Right ventricle myocardium inferior (tissue), 1 donor: ENCODE measurements at regions not wholly inside any gene's neighbourhood (a gene's known extent, or its start where the extent isn't known, plus 50 kb on each side); places are given as distances from the start of the nearest gene placed in this dataset.
"Not testable (repeated sequence)": the region's sequence is repeated elsewhere in the genome, so short reads cannot be mapped to it uniquely, and the experiment has no call there.

Experiments
- ATAC-seq: fragments of 200-7000 bp; cut with Tn5 transposase; one replicate; pipeline ENCODE4 v1.9.1; 2020; ENCODE audit warnings: mild to moderate bottlenecking, moderate library complexity
- DNase-seq: peaks from one replicate; pipeline ENCODE4 v3.0.0; 2021; ENCODE audit errors: missing footprints
- intact Hi-C: fragments of 100-400 bp; cut with DNase I; formaldehyde crosslinking; loops from one replicate; pipeline ENCODE4 v1.11.0; 2022
- donor health status: DM: no; HTN: yes; CAD: no; lungs with severe emphysema.

- ATAC-seq = no peak
- intact Hi-C loops = no loop called here
Measured at GRCh38 chr2:144914113-144914512, 394.2 kb upstream of the ZEB2 start.

GRCh38 chr2:144912206-144912605, 392.3 kb upstream of the ZEB2 start:
- DNase-seq (no peak), ATAC-seq (no peak)
- intact Hi-C loops = no loop called here

More at GRCh38 chr2:144914113-144914512, 394.2 kb upstream of the ZEB2 start:
- DNase-seq = no peak

- no peak for DNase-seq
- intact Hi-C loops = no loop called here
- ATAC-seq = no peak
Measured at GRCh38 chr2:144905956-144906355, 386.0 kb upstream of the ZEB2 start.

- no peak for ATAC-seq
- intact Hi-C loops = no loop called here
- no peak for DNase-seq
Measured at GRCh38 chr2:144904612-144905011, 384.7 kb upstream of the ZEB2 start.

- intact Hi-C loops, DNase-seq, ATAC-seq: not testable (repeated sequence)
Measured at GRCh38 chr2:144903045-144903444, 383.1 kb upstream of the ZEB2 start.

- intact Hi-C loops, ATAC-seq, DNase-seq: not testable (repeated sequence)
Measured at GRCh38 chr2:144901386-144901785, 381.5 kb upstream of the ZEB2 start.

GRCh38 chr2:144896341-144896740, 376.4 kb upstream of the ZEB2 start:
- intact Hi-C loops = no loop called here
- no peak for DNase-seq
- no peak for ATAC-seq

- ATAC-seq (no peak), DNase-seq (no peak)
- intact Hi-C loops = loop anchor here (5.0 kb wide), 1 partner anchor 563 kb away; a partner anchor contains a TSS
Measured at GRCh38 chr2:144894612-144895599, 375.0 kb upstream of the ZEB2 start.

GRCh38 chr2:144893464-144893863, 373.5 kb upstream of the ZEB2 start:
- ATAC-seq (no peak), DNase-seq (no peak)
- intact Hi-C loops = loop anchor here (5.0 kb wide), 1 partner anchor 561 kb away; a partner anchor contains a TSS

- intact Hi-C loops = loop anchor here (5.0 kb wide), 1 partner anchor 559 kb away; a partner anchor contains a TSS
- DNase-seq (no peak), ATAC-seq (peak; percentile 33)
Measured at GRCh38 chr2:144890828-144891227, 370.9 kb upstream of the ZEB2 start.

GRCh38 chr2:144889348-144889747, 369.4 kb upstream of the ZEB2 start:
- ATAC-seq (no peak), DNase-seq (no peak)
- intact Hi-C loops = loop anchor here (5.0 kb wide), 1 partner anchor 367 kb away; the partner anchor contains the start of gene ZEB2

GRCh38 chr2:144886862-144887261, 366.9 kb upstream of the ZEB2 start:
- ATAC-seq = peak; percentile 98
- intact Hi-C loops = loop anchor here (5.0 kb wide), 1 partner anchor 365 kb away; the partner anchor contains the start of gene ZEB2

GRCh38 chr2:144877893-144878292, 358.0 kb upstream of the ZEB2 start:
- ATAC-seq = no peak
- intact Hi-C loops = loop anchor here (10.0 kb wide), 1 partner anchor 127 kb away; no protein-coding TSS in a partner anchor
- no peak for DNase-seq

More at GRCh38 chr2:144886862-144887261, 366.9 kb upstream of the ZEB2 start:
- peak; percentile 73 for DNase-seq

- DNase-seq (no peak), ATAC-seq (no peak)
- intact Hi-C loops = loop anchor here (10.0 kb wide), 1 partner anchor 129 kb away; no protein-coding TSS in a partner anchor
Measured at GRCh38 chr2:144876013-144876412, 356.1 kb upstream of the ZEB2 start.

GRCh38 chr2:144875290-144875969, 355.5 kb upstream of the ZEB2 start:
- no peak for ATAC-seq
- no peak for DNase-seq
- intact Hi-C loops = loop anchor here (10.0 kb wide), 1 partner anchor 129 kb away; no protein-coding TSS in a partner anchor

- intact Hi-C loops = no loop called here
- no peak for DNase-seq
- ATAC-seq = no peak
Measured at GRCh38 chr2:144865670-144866069, 345.8 kb upstream of the ZEB2 start.

GRCh38 chr2:144859716-144860115, 339.8 kb upstream of the ZEB2 start:
- intact Hi-C loops = no loop called here
- no peak for ATAC-seq
- no peak for DNase-seq

GRCh38 chr2:144858211-144858610, 338.3 kb upstream of the ZEB2 start:
- ATAC-seq = no peak
- DNase-seq = no peak
- intact Hi-C loops = no loop called here

GRCh38 chr2:144854596-144854995, 334.7 kb upstream of the ZEB2 start:
- no peak for ATAC-seq
- DNase-seq = no peak
- intact Hi-C loops = no loop called here
